ENCODE measurements at regions not wholly inside any gene's neighbourhood (a gene's known extent, or its start where the extent isn't known, plus 50 kb on each side); places are given as distances from the start of the nearest gene placed in this dataset.

DNA sequence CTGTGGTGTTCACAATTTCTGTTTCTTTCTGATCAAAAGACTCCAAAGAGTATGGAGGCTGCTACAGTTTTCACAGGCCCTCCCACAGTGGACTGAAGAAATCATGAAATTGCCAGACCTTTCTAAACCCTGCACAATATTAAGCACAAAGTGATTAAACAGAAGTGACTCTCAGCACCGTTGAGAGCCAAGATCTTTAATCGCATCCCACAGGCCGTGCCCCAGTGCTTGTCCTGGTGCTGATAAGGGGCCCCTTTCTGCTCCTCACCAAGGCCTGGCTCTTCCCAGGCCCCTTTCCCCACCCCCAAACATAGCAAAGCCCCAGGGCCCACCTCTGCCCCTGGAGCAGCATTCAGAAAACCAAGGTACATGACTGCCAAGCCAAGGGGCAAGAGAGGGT, 57.4 kb upstream of the BMAL1 start:
- no peak for DNase-seq (ENCODE audit: low spot score)

DNA sequence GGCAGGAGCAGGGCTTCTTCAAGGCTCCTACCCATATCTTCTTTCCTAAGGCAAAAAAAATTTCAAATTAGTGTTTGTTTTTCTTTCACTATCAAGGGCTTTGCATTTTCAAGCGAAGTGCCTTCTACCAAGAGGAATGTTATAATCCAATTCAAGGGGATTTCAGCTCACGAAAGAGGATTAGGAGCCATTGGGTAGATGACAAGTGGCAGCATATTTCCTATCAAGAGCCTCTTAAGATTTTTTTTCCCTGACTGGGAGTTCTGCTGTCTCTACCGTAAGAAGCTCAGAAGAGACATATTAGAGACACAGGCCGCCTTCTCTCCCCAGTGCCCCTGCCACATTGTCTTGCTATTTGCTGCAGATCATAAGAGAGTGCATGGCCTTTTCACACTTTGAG, 55.9 kb upstream of the BMAL1 start:
- no peak for DNase-seq (ENCODE audit: low spot score)

DNA sequence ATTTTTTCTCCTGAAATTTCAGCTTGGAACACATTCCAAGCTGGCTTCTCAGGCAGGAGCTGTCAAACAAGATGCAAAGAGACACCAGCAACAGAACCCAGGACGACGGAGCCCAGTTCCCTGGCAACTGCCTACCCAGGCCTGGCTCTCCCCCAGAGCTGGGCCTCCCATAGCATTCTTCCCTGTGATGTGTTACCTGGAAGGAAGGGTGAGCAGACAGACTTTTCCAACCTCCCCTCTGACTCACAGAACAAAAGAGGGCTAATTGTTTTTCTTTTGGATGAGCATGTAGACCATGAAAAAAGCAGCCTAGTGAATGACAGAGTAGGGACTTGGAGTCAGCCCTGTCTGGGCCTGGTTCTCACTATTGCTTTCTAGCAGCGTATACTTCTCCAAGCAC, 55.3 kb upstream of the BMAL1 start:
- DNase-seq (ENCODE audit: low spot score): no peak

DNA sequence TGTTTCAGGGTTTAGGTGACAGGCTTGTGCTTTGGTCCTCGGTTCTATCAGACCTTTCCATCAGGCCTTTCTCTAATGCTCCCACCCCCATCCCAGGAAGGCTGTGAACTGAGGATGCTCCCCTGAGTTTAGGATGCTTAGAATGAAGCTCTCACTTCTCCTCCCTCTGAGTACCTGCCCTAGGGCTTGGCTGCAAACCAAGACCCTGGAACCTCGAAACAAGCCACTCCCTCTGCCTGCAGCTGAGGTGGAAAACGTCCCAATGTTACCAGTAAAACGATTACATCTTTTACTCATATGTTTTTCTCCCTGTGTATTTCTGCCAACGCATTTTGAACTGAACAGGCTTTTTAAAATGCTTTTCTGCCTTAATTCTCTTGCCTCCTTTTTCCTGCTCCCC, 54.5 kb upstream of the BMAL1 start:
- no peak for DNase-seq (ENCODE audit: low spot score)

DNA sequence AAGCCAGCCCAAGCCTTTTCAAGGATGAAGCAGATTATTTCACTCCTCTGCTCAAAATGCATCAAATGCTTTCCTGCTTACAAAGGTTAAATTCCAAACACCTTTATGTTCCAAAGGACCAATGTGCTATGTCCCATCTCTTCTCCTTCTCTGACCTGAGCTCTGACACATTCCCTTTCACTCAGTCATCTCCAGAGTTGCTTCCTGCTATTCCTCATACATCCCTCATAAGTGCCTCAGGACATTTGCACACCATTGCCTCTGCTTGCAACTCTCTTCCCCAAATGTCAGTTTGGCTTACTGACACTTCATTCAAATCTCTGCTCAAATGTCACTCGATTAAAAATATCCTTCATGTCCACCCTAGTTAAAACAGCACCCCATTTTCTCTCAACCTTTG, 53.3 kb upstream of the BMAL1 start:
- no peak for DNase-seq (ENCODE audit: low spot score)

DNA sequence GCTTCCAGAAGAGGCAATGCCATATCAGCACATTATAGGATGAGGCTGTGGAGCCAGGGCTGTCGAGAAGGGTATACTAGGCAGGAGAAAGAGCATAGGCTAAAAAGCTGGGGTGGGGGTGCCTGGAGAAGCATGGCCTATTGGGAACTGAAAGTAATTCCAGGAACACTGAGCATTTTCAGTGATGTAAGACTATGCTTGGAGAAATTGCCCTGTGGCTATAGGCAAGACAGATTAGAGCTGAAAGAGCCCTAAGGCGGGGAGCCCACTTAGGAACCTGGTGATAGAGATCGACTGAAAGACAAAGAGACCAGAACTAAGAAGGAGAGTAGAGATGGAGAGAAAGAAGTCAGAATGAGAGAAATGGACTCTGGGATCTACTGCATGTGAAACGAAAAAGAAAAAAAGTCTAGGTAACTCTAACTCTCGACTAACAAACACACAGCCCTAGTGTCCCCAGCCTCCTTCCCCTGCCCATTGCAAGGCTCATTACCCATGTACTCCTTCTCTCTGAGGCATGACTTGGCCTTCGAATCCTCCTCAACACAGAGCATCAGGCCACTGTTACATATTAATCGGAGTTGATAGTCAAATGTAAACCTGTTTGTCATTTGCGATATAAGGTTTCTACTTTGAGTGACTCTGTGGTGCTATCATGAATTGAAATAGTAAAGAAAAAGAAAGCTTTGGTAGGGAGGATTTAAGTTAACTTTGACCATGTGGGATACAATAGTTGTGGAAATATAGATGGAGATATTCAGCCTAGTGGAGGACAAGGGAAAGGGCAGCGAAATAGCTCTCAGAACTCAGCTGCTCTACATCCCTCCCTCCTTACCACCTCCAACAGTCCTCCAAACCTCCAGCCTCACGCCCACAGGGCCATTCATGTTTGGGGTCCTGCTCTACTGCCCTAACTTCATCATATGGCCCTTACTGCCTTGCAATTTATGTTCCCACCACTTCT, 52.3 kb upstream of the BMAL1 start:
- no peak for DNase-seq (ENCODE audit: low spot score)

DNA sequence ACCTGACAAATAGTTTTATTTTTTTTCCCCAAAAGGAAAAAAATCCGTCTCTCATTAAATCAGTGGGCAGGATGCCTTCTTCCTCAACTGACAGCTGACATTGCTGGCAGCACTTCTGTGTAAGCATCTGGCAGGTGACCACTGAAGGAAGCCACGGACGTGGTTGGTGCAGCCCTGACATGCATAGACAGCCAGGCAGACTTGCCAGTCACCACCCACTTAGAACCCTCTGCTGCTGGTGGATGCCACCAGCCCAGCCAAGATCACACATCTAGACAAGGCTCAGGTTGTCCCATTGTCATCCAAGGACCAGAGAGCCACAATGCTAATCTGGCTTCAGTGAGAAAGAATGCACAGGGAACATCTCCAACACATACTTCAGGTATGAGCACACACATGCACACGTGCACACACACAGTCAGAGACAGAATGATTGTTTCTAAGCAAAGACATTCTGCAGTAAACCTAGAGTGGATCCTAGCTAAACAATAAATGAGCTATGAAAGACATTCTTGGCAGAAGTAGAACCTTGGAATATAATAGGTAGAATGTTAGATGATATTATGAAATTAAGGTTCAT, 49.8 kb upstream of the BMAL1 start:
- no peak for DNase-seq (ENCODE audit: low spot score)
